ENCODE measurements at regions not wholly inside any gene's neighbourhood (a gene's known extent, or its start where the extent isn't known, plus 50 kb on each side); places are given as distances from the start of the nearest gene placed in this dataset.

- DNase-seq (ENCODE audit: low read depth) = no peak
- H3K4me3 ChIP-seq (ENCODE audit: low read depth, low read length) = no peak overlapping the region
- no peak for TF ChIP-seq CTCF (IDR thresholded peaks at IDR 0.05; ENCODE audit: low read depth, low read length, missing control alignments)
Observed at GRCh38 chr9:99678566-99678965, 143.1 kb upstream of the NR4A3 start.

GRCh38 chr9:99680191-99680590 lies 141.5 kb upstream of the NR4A3 start:
- DNase-seq (ENCODE audit: low read depth) = no peak
- no peak overlapping the region for H3K4me3 ChIP-seq (ENCODE audit: low read depth, low read length)
- TF ChIP-seq CTCF (IDR thresholded peaks at IDR 0.05; ENCODE audit: low read depth, low read length, missing control alignments) = no peak

GRCh38 chr9:99681113-99681512 lies 140.6 kb upstream of the NR4A3 start:
- no peak for TF ChIP-seq CTCF (IDR thresholded peaks at IDR 0.05; ENCODE audit: low read depth, low read length, missing control alignments)
- DNase-seq (ENCODE audit: low read depth) = no peak
- H3K4me3 ChIP-seq (ENCODE audit: low read depth, low read length) = no peak overlapping the region

GRCh38 chr9:99682378-99682777 lies 139.3 kb upstream of the NR4A3 start:
- no peak for TF ChIP-seq CTCF (IDR thresholded peaks at IDR 0.05; ENCODE audit: low read depth, low read length, missing control alignments)

DNA sequence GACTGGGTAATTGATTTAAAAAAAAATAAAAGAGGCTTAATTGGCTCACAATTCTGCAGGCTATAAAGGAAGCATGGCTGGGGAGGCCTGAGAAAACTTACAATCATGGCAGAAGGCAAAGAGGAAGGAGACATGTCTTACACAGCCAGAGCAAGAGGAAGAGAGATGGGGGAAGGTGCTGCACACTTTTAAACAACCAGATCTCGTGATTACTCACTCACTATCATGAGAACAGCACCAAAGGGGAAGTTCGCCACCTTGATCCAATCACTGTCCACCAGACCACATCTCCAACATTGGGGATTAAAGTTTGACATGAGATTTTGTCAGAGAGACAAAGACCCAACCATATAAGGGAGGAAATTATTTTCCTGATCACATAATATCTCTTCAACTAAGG lies 138.8 kb upstream of the NR4A3 start:
- H3K4me3 ChIP-seq (ENCODE audit: low read depth, low read length) = no peak overlapping the region
- TF ChIP-seq CTCF (IDR thresholded peaks at IDR 0.05; ENCODE audit: low read depth, low read length, missing control alignments) = no peak
- DNase-seq (ENCODE audit: low read depth) = no peak

More at GRCh38 chr9:99682378-99682777, 139.3 kb upstream of the NR4A3 start:
- H3K4me3 ChIP-seq (ENCODE audit: low read depth, low read length) = no peak overlapping the region
- no peak for DNase-seq (ENCODE audit: low read depth)

- no peak for DNase-seq (ENCODE audit: low read depth)
- no peak overlapping the region for H3K4me3 ChIP-seq (ENCODE audit: low read depth, low read length)
- TF ChIP-seq CTCF (IDR thresholded peaks at IDR 0.05; ENCODE audit: low read depth, low read length, missing control alignments) = no peak
Observed at GRCh38 chr9:99690573-99690972, 131.1 kb upstream of the NR4A3 start.

- H3K4me3 ChIP-seq (ENCODE audit: low read depth, low read length) = no peak overlapping the region
- TF ChIP-seq CTCF (IDR thresholded peaks at IDR 0.05; ENCODE audit: low read depth, low read length, missing control alignments) = no peak
- DNase-seq (ENCODE audit: low read depth) = no peak
Observed at GRCh38 chr9:99693888-99694287, 127.8 kb upstream of the NR4A3 start.
